NOMO-1 (cell line): ENCODE measurements at regions not wholly inside any gene's neighbourhood (a gene's known extent, or its start where the extent isn't known, plus 50 kb on each side); places are given as distances from the start of the nearest gene placed in this dataset.
"Not testable (repeated sequence)": the region's sequence is repeated elsewhere in the genome, so short reads cannot be mapped to it uniquely, and the experiment has no call there.

Source experiments
- DNase-seq, 2 experiments: peaks; one replicate each; lab custom pipeline; 2025; ENCODE audit not compliant: unreplicated experiment in 2 of 2; lab: John Stamatoyannopoulos, UW

GRCh38 chr14:87261621-87262020 lies 731.4 kb downstream of the GALC start:
- no peak for DNase-seq

GRCh38 chr14:87260460-87260859 lies 732.5 kb downstream of the GALC start:
- no peak for DNase-seq

GRCh38 chr14:87257421-87257820 lies 735.6 kb downstream of the GALC start:
- no peak for DNase-seq

GRCh38 chr14:87255058-87255457 lies 737.9 kb downstream of the GALC start:
- no peak for DNase-seq

GRCh38 chr14:87254331-87254874 lies 738.6 kb downstream of the GALC start:
- DNase-seq: no peak

- DNase-seq: not testable (repeated sequence)
Observed at GRCh38 chr14:87253791-87254190, 739.2 kb downstream of the GALC start.

GRCh38 chr14:87252103-87252502 lies 740.9 kb downstream of the GALC start:
- DNase-seq: no peak

- no peak for DNase-seq
Observed at GRCh38 chr14:87251011-87251410, 742.0 kb downstream of the GALC start.

GRCh38 chr14:87241018-87241768 lies 751.8 kb downstream of the GALC start:
- DNase-seq: no peak

- DNase-seq: not testable (repeated sequence)
Observed at GRCh38 chr14:87240319-87240718, 752.7 kb downstream of the GALC start.

- DNase-seq: no peak
Observed at GRCh38 chr14:87233806-87234384, 759.1 kb downstream of the GALC start.

- no peak for DNase-seq
Observed at GRCh38 chr14:87233266-87233665, 759.7 kb downstream of the GALC start.

GRCh38 chr14:87231336-87232026 lies 761.5 kb downstream of the GALC start:
- DNase-seq: no peak

- no peak for DNase-seq
Observed at GRCh38 chr14:87230726-87231125, 762.3 kb downstream of the GALC start.

GRCh38 chr14:87229131-87229530 lies 763.9 kb downstream of the GALC start:
- DNase-seq: no peak

GRCh38 chr14:87217023-87217422 lies 776.0 kb downstream of the GALC start:
- no peak for DNase-seq

- no peak for DNase-seq
Observed at GRCh38 chr14:87214558-87214957, 778.4 kb downstream of the GALC start.

GRCh38 chr14:87207756-87208155 lies 785.2 kb downstream of the GALC start:
- no peak for DNase-seq

- DNase-seq: no peak
Observed at GRCh38 chr14:87205811-87206210, 787.2 kb downstream of the GALC start.

- DNase-seq: no peak
Observed at GRCh38 chr14:87203346-87203745, 789.6 kb downstream of the GALC start.

- DNase-seq: no peak
Observed at GRCh38 chr14:87199381-87199780, 793.6 kb downstream of the GALC start.

- no peak for DNase-seq
Observed at GRCh38 chr14:87196436-87196835, 796.5 kb downstream of the GALC start.
